T1000 (cell line): ENCODE measurements at regions not wholly inside any gene's neighbourhood (a gene's known extent, or its start where the extent isn't known, plus 50 kb on each side); places are given as distances from the start of the nearest gene placed in this dataset.

Experiments
- DNase-seq: peaks from one replicate; lab custom pipeline; 2025; ENCODE audit warnings: mixed read lengths; lab: John Stamatoyannopoulos, UW

DNA sequence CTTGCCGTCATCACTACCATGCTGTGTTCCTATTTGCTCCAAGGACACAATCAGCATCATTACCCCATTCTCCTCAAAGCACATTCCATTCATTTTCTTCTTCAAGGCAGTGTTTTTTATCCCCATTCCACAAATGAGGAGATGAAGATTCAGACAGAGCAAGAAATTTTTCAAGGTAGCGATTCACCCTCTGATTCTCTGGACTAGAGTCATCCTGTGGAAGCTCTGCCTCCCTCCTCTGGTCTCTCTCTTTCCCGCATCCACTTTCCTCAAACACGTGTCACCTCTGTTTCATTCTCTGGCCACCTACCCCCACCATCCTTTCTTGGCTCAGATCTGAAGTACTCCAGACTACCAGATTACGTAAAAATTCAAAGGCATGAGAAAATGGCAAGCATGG is 297.9 kb downstream of the SOX11 start:
- DNase-seq, result no peak

DNA sequence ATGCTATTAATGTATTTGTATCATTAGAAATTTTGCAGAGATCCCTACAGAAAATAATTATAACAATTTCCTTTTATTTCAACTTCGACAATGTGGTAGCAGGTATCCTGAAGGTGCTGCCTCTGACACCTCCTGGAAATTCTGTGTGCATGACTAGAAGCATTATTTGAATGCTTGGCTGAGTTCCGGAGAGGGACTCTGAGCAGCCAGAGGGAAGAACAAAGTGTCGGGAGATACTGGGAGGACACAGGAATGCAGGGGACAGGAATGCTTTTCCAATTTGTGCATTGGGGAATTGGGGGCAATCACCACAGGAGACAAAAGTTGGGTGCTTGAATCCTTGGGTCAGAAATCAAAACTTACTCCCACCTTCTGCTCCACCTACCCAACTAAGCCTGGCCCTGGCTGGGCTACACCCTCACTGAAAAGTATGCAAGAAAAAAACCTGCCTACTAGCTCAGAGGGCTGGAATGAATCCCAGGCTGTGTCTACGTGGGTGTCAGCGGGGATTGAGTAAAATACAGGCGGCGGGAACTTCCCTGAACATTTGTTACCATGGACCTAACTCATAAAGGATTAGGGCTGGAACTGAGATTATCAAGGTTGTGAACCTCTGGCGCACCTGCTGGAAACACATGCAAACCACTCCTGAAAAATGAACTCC is 299.3 kb downstream of the SOX11 start:
- no peak for DNase-seq

DNA sequence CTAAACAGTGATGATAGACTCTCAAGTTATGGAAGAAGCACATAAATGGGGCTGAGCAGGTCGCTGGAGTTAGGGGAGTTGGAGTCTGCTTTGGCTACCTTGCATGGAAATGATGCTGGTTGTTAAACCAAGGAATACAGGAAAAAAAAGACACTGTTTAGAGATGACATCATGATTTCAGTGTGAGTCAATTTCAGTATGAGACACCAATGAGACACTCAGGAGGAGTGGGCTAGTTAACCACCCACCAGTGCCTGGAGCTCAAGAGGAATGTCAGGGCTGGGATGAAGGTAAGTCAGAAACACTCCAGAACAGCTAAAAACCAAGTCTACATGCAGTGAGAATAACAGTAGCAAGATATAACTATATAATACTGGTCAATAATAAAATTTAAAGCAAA is 303.6 kb downstream of the SOX11 start:
- no peak for DNase-seq

DNA sequence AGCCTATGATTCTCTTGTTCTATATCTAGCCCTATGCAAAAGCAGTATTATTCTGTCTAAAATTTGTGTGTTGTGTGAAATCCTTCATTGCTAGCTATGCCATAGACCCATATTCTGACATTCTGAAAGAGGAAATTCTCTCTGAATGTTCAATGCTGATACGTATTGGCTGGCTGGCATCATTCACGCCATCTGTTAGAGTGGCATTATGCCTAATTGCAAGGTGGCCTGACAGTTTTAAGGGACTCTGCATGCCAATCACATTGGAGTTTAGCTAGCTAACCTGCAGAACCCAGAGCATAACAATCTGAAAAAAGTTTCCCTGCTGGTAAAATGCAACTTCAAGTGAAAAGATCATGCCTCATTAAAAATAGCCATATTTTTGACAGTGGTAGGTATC is 316.0 kb downstream of the SOX11 start:
- no peak for DNase-seq

DNA sequence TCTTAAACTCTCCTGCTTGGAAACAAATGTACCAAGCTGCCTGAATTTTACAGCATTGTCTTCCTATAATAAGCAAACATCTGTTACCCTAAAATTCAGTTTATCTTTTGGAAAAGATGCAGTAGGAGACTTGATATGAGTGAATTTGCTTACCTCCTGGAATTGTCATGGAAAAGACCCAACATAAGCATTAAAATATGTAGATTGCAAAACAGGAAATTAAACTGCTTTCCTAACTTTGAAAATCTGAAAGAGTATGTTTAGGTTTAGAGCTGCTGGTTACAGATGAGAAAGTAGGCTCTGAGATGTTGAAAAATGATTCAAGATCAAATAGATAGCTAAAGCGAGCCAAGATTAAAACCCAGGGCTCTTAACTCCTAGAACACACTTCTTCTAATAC is 316.5 kb downstream of the SOX11 start:
- DNase-seq, result no peak

DNA sequence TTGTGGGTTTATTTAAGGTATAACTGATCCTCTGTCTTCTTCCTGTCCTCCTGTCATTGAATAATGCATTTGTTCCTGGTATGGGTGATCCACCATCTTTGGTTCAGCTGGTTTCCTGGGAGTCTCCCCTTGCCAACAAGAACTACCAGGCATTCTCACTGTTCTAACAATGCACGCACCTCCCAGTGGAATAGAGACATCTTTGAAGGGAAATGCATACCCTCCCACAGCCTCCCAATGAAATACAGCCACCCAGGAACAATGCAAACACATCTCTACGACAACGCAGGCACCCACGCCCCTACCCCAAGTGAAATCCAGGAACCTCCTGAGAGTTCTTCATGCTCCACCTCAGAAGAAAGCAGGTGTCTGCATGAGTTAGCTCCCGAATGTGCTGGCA is 318.0 kb downstream of the SOX11 start:
- DNase-seq, result no peak

DNA sequence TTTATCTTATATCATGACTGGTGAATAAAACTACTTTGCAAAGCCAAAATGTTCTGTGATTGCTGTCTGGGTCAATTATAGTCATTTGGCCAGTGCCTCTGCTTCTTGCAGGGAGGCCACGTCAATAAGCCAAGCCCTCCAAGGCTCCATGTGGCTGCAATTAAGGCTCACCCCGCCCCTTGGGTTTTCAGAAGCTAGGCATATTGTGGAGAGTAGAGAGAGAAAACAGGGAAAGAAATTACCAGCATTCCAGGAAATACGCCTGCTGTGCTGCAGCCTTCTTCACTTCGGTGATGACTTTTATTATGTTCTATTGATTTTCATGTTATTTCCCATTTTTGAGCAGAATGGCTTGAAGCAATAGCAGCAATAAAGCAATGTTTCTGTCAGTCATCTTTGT is 319.7 kb downstream of the SOX11 start:
- no peak for DNase-seq

DNA sequence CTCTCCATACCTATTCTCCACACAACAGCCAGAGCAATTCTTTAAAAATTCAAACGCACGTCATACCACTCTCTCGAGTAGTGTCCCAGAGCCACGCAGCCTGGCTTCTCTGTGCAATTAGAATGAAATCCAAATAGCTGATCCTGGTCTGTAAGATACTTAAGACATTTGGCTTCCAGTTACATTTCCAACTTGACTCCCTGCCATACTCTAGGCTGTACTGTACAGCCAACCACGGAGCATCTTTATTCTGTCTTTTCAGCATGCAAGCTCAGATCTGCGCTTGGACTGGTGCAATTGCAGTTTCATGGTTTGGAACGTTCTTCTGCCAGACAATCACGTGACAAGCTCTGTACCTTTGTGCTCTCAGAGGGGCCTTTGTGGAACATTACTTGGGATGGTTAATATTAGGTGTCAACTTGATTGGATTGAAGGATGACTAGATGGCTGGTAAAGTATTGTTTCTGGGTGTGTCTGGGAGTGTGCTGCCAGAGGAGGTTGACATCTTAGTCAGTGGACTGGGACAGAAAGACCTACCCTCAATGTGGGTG is 325.6 kb downstream of the SOX11 start:
- no peak for DNase-seq

DNA sequence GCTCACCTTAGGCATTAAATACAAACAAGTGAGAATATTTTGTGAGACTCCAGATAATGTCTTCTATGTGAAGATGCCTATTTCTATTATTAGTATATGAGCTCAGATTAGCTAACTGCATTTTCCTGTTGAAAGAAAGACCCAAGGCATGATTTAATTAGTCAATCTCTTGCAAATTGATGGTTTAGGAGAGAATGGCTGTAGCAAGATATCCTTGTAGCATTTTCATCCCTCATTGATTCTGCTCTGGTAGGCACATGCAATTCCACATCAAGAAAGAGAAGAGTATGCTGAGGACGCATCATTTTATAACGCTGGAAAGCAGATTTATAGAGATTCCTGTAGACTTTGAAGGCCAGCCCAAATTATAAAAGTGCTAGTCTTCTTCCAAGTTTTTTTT is 332.0 kb downstream of the SOX11 start:
- no peak for DNase-seq

DNA sequence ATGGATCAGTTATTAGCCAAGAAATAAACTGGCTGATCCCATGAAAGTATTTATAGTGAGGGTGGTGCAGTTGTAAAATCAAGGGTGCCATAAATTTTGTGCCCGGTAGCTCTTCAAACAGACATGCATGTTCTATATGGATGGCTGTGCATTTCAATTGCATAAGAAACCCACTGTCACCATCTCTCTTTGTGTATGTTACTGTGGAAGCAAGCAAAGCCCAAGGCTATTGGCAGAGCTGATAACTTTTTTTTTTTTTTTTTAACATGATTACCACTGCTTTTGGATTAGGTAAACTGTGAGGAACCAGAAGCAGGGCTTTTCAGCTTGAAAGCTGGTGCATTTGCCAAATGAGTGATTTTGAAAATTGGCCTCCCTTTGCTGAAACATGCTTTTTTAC is 332.6 kb downstream of the SOX11 start:
- DNase-seq, result no peak

DNA sequence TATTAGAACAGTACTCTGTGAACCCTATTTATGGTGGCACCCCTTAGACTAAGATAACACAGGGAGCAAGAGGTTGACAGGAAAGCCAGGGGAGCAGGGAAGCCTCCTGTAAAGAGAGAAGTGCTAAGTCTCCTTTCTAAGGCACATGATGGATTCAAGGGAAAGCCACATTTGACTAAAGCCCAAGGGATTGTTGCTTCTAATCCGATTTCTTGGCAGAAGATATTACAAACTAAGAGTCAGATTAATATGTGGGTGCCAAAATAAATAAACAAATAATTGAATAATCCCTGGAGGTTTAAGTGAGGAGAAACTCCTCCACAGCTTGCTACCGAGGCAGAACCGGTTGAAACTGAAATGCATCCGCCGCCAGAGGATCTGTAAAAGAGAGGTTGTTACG is 333.2 kb downstream of the SOX11 start:
- DNase-seq, result no peak

DNA sequence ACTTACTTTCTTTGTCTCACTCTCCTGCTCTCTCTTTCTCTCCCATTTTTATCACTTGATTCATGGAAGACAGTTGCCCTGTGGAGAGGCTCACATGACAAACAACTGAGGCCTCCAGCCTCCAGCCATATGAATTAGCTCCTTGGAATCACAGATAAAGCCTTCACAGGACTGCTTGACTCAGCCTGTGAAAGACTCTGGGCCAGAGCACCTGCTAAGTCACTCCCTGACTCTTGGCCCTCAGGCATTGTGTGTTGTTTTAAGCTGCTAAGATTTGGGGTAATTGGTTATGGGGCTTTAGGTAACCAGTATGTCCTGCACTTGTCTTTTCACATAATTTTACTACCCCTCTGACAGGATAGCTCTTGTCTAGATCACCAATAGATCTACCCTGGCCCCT is 334.9 kb downstream of the SOX11 start:
- no peak for DNase-seq

DNA sequence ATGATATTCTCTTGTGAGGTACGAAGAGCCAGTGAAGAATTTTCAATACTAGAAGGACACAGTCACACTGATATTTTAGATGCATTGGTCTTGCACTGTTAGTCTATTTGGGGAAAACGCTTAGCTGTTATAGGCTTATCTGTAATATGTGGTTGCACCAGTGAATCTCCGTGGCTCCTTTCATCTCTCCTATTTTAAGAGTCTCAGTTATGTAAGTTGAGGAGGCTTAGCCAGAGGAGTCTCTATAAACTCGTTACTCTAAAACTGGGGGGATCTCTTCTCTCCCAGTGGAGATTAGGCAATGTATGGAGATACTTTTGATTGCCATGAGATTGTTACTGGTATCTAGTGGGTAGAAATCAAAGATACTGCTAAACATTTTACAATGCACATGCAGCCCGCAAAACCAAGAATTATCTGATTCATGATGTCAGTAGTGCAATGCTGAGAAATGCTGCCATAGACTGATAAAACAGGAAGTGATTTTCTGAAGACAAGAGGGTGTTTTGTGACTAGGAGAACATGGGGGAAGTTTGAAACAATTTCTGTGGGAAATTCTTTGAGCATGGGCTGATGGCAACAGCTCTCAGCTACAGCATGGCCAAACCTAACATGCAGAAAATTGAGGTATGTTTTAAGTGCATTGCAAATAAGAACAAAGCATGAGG is 339.1 kb downstream of the SOX11 start:
- DNase-seq, result no peak

DNA sequence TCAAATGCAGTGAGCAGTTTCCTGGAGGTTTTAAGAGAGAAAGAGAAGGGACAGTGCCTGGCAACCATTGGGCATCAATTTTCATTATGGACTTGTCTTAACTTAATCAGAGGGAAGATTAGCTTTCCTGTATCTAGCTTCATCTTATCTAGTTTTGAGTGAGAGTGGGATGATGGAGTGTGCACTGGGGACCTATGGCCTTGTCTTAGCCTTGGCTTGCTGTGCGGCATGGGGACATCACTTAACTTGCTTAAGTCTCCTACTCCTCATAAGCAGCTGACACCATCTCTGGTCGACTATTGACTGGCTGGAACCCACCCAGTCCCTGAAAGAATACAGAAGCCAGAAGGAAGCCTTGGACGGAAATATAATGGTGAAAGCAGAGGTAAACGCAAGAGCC is 344.0 kb downstream of the SOX11 start:
- DNase-seq, result no peak

DNA sequence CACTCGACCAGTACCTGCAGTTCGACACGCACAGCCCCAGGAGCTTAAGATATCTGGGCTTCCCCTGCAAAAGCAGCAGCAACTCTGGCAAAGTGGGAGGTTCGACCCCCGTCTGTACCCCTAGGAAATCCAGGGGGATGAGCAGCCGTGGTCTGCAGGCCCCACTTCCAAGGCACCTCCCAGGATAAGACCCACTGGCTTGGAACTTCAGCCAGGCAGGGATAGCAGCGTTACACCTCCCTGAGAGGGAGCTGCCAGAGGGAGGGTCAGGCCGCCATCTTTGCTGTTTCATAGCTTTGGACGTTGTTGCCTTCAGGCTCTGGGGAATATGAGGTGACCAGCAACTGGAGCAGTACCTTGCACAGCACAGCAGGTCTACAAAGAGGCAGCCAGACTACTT is 351.1 kb downstream of the SOX11 start:
- DNase-seq, result no peak

DNA sequence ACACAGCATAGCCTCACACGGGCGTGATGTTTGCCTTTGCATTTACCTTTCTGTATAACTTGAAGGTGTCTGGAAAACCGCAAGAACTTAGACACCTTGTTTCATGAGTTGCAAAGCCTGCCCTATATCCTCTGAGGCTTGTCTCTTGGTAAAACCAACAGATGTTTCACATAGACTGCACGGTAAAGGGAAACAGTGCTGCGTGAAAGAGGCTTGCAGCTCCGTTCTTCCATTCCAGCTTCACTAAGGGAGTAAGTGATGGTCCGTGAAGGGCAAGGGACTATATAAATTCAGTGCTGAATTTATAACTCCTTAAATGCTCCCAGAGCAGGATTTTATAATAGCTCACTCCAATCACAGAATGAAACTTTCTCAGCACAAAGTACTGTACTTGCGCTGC is 360.5 kb downstream of the SOX11 start:
- no peak for DNase-seq

DNA sequence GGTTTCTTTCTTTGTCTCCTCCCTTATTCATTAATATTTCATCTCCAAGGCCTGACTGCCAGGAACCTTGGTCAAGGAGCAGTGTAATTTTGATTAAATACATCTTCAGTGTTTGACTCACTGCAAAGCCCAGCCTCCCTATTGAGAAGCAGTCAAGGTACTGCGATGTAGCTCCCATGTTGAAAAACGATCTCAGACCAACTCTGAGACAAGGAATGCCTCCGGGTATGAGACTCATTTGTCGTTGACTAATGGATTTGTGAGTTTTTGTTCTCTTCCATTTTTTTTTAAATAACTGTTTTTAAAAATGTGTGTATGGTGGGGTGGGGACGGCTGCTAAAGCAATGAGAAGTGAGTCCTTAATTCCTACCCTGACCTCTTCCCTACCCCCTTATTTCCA is 361.6 kb downstream of the SOX11 start:
- DNase-seq, result no peak

DNA sequence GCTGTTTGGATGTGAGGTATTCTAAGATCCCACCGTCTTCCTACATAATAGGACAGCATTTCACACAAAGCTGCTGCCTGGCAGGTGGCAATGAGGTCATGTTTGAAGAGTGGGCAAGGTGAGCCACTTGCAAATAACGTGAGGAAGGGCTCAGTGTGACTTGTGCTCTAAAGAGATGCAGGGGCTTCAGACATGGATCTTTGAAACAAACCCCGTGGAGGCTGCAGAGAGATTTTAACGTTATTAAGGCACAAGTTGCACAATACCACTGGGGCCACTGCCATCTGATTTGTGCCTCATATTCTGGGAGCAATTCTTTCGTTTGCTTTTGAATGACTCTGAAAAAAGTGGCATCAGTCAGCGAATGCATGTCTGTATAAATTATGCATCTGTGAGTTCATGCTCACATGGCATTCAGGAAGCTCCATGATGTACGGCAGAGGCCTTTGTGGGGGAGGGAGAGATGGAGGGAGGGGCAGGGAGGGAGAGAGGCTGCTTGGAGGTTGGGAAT is 362.0 kb downstream of the SOX11 start:
- no peak for DNase-seq

DNA sequence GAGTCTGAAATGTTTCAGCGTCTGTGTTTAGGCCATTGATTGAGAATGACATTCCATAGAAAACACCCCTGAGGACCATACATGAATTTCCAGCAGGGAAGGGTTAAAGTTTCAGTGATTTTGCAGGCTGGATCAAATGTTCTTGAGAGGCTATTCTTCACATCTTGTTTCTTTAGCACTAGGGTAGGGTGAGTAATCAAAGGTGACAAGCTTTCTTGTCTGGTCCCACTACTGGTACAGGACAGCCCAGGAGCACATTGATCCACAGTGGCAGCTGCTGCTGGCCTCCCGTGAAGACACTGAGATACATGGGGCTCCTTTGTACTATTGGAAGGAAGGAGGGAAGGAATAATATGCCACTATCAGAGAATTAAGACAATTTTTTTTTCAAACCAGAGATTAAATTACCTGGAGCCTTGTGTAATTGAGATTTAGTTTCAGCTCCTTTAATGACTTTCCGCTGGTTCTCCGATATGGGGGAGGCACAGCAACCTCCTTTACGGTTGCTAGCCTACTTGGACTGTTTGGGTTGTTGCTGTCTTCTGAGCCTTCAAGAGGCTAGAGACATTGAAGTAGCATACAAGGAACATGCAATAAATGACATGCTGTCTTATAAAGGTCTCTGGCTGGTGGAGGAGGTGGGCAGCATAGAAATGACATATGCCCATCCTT is 368.9 kb downstream of the SOX11 start:
- no peak for DNase-seq

DNA sequence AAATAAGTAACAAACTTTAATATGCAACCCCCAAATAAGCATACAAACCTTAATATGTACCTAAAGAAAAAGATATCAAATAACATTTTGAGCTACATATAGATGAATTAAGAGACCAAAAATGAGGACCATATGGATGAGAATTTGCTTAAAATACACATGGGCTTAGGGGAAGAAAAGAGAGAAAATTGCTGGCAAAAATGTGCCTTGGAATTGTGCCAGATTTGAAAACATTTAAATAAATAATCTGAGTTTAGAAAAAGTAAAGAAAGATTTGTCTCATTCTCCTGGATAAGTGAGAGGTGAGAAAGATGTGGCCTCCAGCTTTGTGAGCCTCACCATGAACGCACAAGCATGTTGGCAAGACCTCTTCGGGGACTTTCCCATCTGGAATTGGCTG is 372.6 kb downstream of the SOX11 start:
- DNase-seq, result no peak

DNA sequence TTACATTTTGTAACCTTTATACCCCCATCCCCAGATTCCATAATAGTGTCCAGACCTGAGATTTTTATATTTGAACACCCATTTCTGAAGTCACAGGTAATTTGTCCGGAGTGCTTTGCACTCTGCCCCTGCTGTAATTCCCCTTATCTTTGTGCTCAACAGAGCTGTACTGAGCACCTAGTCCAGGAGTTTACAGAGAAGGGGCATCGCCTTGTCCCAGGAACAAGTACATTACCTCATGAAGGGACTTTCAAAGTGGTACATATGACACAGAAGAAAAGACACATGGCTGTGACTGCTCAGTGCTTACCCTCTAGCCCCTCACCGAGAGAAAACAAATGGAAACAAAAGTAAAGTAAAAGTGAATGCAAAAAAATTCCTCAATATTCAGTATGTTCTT is 373.5 kb downstream of the SOX11 start:
- no peak for DNase-seq

DNA sequence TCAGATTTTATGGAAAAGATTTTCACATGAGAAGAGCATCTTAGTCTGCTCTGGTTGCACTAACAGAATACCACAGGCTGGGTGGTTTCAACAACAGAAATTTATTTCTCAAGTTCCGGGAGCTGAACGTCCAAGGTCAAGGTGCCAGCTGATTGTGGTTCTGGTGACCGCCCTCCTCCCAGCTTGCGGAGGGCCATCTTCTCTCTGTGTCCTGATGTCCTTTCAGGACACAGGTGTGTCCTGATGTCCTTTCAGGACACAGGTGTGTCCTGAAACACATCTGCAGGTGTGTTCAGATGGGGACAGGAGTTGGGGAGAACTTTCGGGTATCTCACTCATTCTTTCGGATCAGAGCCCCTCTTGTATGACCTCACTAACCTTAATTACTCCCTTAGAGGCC is 374.9 kb downstream of the SOX11 start:
- DNase-seq, result no peak

DNA sequence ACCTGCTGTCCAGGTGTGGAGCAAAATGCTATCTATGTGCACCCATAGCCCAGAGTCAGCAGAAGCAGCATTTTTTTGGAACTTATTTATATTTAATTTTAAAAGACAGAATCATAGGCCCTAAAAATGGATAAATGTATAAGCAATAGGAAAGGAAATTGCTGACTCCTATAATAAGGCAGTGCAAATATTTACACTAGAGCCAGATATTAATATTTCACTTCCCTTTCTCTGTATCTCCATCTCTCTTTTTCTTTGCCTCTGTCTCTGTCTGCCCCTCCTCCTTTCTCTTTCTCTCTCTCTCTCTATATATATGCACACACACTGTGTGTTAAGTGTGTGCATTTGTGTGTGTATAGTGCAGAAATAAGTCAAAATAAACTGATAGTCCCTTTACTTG is 375.6 kb downstream of the SOX11 start:
- DNase-seq, result no peak
